ENCODE measurements at regions not wholly inside any gene's neighbourhood (a gene's known extent, or its start where the extent isn't known, plus 50 kb on each side); places are given as distances from the start of the nearest gene placed in this dataset.
"Not testable (repeated sequence)": the region's sequence is repeated elsewhere in the genome, so short reads cannot be mapped to it uniquely, and the experiment has no call there.

GRCh38 chr17:20376642-20377041 lies 90.7 kb downstream of the LGALS9B start:
- not testable (repeated sequence) for TF ChIP-seq POLR2AphosphoS5, POLR2A, POU2F2, SPI1 (IDR thresholded peaks at IDR 0.05; ENCODE audit: low read depth, low read length)

Measured in GM12891 (cell line).